Esophagus squamous epithelium (tissue), 5 donors: ENCODE measurements at regions not wholly inside any gene's neighbourhood (a gene's known extent, or its start where the extent isn't known, plus 50 kb on each side); places are given as distances from the start of the nearest gene placed in this dataset.
"Not testable (repeated sequence)": the region's sequence is repeated elsewhere in the genome, so short reads cannot be mapped to it uniquely, and the experiment has no call there.

ENCODE experiments used
- DNase-seq: peaks from one replicate; lab custom pipeline; 2025; lab: John Stamatoyannopoulos, UW
- H3K27ac ChIP-seq, 4 donors: fragments of 200-600 bp; sonication (generic); one replicate each; pipeline ENCODE4 v1.5.1; 2016 to 2019; ENCODE audit warnings: mild to moderate bottlenecking in 1 of 4
- H3K27me3 ChIP-seq, 4 donors: fragments of 200-600 bp; sonication (generic); 1 replicate in 3 of 4; 2 replicates in 1 of 4; pipeline versions ENCODE4 v1.5.1 to v1.6.0; 2017 to 2021; ENCODE audit warnings: antibody characterized with exemption in 1 of 4
- H3K36me3 ChIP-seq, 3 donors: fragments of 200-600 bp; sonication (generic); one replicate each; pipeline ENCODE4 v1.5.1; 2016 to 2019
- H3K4me1 ChIP-seq, 3 donors: fragments of 200-600 bp; sonication (generic); one replicate each; pipeline ENCODE4 v1.5.1; 2017 to 2019
- H3K4me3 ChIP-seq, 4 donors: fragments of 200-600 bp; sonication (generic); 1 replicate in 3 of 4; 2 replicates in 1 of 4; pipeline ENCODE4 v1.5.1; 2016 to 2019; ENCODE audit warnings: mild to moderate bottlenecking in 2 of 4, moderate library complexity in 1 of 4
- H3K9me3 ChIP-seq, 3 donors: fragments of 200-600 bp; sonication (generic); one replicate each; pipeline ENCODE4 v1.5.1; 2016 to 2019
- POLR2A ChIP-seq, 4 donors: fragments of 450-650 bp; IDR thresholded peaks; one replicate each; pipeline ENCODE4 v1.6.1; 2017; ENCODE audit warnings: antibody characterized with exemption in 4 of 4, mild to moderate bottlenecking in 4 of 4, moderate library complexity in 3 of 4
- WGBS, 2 donors: methylation state at CpG; one replicate each; pipeline ENCODE4 v1.1.5; 2018; 5-methylcytosine and 5-hydroxymethylcytosine counted together
- intact Hi-C: fragments of 100-400 bp; cut with DNase I; formaldehyde crosslinking; loops from one replicate; pipeline ENCODE4 v1.15.0; 2022
- TF ChIP-seq, protein P1 (sequence below), 6 experiments: fragments of 450-650 bp in 4 of 6; fragments of 200-600 bp in 2 of 6; sonication (generic) in 2 of 6; IDR thresholded peaks; one replicate each; pipeline ENCODE4 v1.5.1; 2016 to 2019; ENCODE audit warnings: antibody characterized with exemption in 6 of 6, mild to moderate bottlenecking in 4 of 6, moderate library complexity in 4 of 6
- donor health status: DM: yes; HTN: yes; CAD: no.

DNA sequence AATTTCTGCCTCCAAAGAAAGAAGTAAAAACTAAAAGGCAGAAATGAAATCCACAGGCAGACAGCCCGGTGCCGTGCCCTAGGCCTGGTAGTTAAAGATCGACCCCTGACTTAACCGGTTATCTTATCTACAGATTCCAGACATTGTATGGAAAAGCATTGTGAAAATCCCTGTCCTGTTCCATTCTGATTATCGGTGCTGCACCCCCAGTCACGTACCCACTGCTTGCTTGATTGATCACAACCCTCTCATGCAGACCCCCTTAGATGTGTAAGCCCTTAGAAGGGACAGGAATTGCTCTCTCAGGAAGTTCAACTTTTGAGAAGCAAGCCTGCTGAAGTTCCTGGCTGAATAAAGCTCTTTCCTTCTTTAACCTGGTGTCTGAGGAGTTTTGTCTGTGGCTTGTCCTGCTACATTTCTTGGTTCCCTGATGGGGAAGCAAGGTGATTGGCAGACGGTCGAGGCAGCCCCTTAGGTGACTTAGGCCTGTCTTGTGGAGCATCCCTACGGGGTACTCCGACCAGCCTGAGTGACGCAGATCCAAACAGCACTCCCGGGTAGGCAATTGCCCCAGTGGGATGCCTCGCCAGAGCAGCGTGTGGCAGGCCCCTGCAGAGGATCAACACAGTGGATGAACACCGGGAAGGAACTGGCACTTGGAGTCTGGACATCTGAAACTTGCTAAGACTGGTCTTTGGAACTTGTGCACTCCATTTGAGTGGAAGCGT, 111.2 kb upstream of the PPM1J start:
- DNase-seq: no peak
- Histone ChIP-seq H3K4me3 (no peak overlapping the region), H3K9me3 (no peaks in the 10 kb centered on the region), H3K4me1 (no peaks in the 10 kb centered on the region), H3K27ac (no peak overlapping the region), H3K36me3 (no peaks in the 10 kb centered on the region), H3K27me3 (peaks cover 0 to 3% (median 0%) of the 10 kb centered on the region in 4 donors)
- intact Hi-C loops: no loop called here
- TF ChIP-seq, protein P1, sequence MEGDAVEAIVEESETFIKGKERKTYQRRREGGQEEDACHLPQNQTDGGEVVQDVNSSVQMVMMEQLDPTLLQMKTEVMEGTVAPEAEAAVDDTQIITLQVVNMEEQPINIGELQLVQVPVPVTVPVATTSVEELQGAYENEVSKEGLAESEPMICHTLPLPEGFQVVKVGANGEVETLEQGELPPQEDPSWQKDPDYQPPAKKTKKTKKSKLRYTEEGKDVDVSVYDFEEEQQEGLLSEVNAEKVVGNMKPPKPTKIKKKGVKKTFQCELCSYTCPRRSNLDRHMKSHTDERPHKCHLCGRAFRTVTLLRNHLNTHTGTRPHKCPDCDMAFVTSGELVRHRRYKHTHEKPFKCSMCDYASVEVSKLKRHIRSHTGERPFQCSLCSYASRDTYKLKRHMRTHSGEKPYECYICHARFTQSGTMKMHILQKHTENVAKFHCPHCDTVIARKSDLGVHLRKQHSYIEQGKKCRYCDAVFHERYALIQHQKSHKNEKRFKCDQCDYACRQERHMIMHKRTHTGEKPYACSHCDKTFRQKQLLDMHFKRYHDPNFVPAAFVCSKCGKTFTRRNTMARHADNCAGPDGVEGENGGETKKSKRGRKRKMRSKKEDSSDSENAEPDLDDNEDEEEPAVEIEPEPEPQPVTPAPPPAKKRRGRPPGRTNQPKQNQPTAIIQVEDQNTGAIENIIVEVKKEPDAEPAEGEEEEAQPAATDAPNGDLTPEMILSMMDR (IDR thresholded peaks at IDR 0.05): no peak
- TF ChIP-seq POLR2A (IDR thresholded peaks at IDR 0.05): no peak
- 75 to 80% methylated on average over 9 to 15 of the region's 16 CpGs for WGBS, 2 donors

DNA sequence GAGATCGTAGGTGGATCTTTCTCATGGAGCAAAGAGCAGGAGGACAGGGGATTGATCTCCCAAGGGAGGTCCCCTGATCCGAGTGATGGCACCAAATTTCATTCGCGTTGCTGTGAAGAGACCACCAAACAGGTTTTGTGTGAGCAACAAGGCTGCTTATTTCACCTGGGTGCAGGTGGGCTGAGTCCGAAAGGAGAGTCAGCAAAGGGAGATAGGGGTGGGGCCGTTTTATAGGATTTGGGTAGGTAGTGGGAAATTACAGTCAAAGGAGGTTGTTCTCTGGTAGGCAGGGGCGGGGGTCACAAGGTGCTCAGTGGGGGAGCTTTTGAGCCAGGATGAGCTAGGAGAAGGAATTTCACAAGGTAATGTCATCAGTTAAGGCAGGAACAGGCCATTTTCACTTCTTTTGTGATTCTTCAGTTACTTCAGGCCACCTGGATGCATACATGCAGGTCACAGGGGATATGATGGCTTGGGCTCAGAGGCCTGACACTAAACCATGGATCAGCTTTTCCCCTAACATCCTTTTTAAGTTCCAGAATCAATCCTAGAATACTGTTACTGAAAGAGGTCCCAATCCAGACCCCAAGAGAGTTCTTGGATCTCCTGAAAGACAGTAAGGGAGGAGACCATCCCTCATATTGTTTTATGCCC, 110.6 kb upstream of the PPM1J start:
- intact Hi-C loops, H3K4me3 ChIP-seq: not testable (repeated sequence)
- 80 to 85% methylated on average over 7 of the region's 7 CpGs for WGBS, 2 donors

DNA sequence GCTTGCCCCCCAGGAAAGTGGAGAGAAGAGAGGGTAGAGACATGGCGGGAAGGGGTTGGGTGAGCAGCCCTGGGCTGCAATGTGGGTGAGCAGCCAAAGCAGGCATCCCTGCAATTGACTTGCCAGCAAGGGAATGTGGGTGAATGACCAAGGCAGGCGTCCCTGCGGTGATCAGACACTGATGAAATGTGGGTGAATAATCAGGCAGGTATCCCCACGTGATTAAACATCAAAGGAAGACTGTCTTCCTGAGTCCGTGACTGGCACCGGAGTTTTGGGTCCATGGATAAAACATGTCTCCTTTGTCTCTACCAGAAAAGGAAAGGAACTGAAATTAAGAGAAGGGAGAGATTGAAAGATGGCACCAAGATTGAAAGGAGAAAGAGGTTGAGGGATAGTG, 109.9 kb upstream of the PPM1J start:
- H3K27ac ChIP-seq, H3K9me3 ChIP-seq, H3K4me3 ChIP-seq, DNase-seq, intact Hi-C loops, H3K36me3 ChIP-seq, H3K4me1 ChIP-seq, H3K27me3 ChIP-seq: not testable (repeated sequence)
- WGBS, 2 donors: 77 to 80% methylated on average over 6 of the region's 6 CpGs

More for the DNA sequence above, 110.6 kb upstream of the PPM1J start:
- not testable (repeated sequence) for H3K27me3 ChIP-seq, H3K9me3 ChIP-seq, DNase-seq, H3K27ac ChIP-seq, H3K36me3 ChIP-seq, H3K4me1 ChIP-seq

DNA sequence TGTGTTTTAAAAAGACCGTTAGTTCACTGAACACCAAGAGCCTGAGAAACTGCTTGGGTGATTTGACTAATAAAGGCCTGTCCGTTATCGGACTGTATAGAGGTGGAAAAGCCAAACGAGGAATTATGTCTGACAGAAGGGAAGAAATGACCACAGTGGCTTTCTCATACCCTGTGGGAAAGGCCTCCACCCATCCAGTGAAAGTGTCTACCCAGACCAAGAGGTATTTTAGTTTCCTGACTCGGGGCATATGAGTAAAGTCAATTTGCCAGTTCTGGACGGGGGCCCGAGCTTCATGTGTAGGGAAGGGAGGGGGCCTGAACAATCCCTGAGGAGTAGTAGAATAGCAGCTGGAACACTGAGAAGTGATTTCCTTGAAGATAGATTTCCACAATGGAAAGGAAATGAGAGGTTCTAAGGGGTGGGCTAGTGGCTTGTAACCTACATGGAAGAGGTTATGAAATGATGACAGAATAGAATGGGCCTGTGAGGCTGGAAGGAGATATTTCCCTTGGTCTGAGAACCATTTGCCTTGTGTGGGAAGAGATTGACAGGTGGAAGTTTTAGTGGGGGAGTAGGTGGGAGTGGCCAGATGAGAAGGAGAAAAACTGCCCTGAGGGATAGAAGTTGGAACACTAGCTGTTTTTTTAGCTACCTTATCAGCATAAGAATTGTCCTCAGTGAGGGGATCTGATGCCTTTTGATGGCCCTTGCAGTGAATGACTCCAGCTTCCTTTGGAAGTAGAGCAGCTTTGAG, 106.4 kb upstream of the PPM1J start:
- H3K4me3 ChIP-seq, H3K9me3 ChIP-seq, DNase-seq, intact Hi-C loops, H3K27me3 ChIP-seq, H3K27ac ChIP-seq, H3K36me3 ChIP-seq, H3K4me1 ChIP-seq: not testable (repeated sequence)
- WGBS, 2 donors: 79 to 80% methylated on average over 7 of the region's 7 CpGs

DNA sequence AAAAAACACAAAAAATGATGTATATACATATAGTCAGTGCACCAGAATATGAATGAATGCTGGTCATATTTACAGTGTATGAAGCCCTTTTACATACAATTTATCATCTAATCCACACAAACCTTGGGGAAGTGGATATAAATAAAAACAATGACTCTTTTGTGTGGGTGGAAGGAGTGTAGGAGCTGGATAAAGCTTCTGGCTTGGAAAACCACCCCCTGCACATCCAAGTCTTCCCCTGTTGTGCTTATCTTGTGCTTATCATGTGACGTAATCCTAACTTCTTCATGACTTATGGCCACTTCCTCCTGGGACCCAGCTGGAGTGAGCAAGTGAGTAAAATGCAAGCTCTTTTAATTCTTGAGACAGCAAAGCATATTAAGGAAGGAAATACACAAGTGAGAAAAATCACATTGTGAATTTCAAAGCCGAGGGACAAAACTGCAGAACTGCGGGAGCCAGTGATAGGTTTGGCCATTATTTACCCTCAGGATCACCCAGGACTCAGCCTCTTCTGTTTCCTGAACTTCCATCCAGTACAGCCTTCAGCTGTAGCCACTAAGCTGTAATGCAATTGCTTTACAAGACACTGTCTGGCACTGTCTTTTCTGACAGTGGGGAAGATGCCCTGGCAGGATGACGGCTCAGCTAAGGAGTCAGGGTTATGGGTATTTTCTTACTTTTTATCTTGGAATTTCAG, 104.0 kb upstream of the PPM1J start:
- DNase-seq: no peak
- no peaks in the 10 kb centered on the region for H3K4me1 ChIP-seq
- no peak overlapping the region for H3K27ac ChIP-seq
- no peak overlapping the region for H3K4me3 ChIP-seq
- intact Hi-C loops: loop anchor here (10.0 kb wide), 1 partner anchor 226 kb away; no protein-coding TSS in a partner anchor
- no peaks in the 10 kb centered on the region for H3K27me3 ChIP-seq
- TF ChIP-seq, protein P1 (IDR thresholded peaks at IDR 0.05): no peak
- no peak for TF ChIP-seq POLR2A (IDR thresholded peaks at IDR 0.05)
- H3K36me3 ChIP-seq: no peaks in the 10 kb centered on the region
- H3K9me3 ChIP-seq: no peaks in the 10 kb centered on the region
- WGBS, 2 donors: 41 to 49% methylated on average over 4 of the region's 4 CpGs

DNA sequence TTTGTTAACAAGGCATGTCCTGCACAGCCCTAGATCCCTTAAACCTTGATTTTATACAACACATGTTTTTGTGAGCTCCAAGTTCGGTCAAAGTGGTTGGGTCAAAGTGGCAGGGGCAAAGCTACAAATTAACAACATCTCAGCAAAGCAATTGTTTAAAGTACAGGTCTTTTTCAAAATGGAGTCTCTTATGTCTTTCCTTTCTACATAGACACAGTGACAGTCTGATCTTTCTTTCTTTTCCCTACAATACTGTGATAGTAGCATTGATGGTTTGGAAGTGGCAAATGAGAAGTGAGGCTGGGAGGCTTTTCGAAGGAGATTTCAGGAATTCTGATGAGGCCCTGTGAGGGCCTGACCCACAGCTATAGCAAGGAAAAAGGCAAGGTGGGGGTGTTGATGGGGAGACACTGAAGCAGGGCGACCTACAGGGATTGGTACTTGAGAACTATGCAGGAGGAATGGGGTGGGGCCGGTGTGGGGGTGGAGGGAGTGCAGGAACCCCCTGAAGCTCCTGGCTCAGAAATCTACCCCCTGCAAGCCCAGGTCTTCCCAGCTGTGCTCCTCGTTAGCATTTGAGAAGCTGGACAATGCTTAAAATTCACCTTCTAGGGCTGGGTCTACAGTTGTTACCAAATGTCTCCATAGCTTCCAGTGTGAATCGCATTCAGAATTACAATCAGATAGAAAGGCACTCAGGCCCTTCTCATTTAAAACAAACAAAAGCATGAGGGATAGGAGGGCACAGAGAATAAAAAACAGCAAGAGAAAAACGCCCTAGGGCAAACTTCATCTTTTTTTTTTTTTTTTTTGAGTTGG, 102.6 kb upstream of the PPM1J start:
- TF ChIP-seq, protein P1 (IDR thresholded peaks at IDR 0.05): no peak
- TF ChIP-seq POLR2A (IDR thresholded peaks at IDR 0.05): no peak
- Histone ChIP-seq H3K4me3 (no peak overlapping the region), H3K9me3 (no peaks in the 10 kb centered on the region), H3K27ac (no peak overlapping the region), H3K27me3 (no peaks in the 10 kb centered on the region), H3K36me3 (no peaks in the 10 kb centered on the region), H3K4me1 (no peaks in the 10 kb centered on the region)
- no peak for DNase-seq
- intact Hi-C loops: loop anchor here (10.0 kb wide), 1 partner anchor 227 kb away; no protein-coding TSS in a partner anchor
- WGBS, 2 donors: 71 to 75% methylated on average over 7 of the region's 7 CpGs
